MCF 10A (cell line): ENCODE measurements at regions not wholly inside any gene's neighbourhood (a gene's known extent, or its start where the extent isn't known, plus 50 kb on each side); places are given as distances from the start of the nearest gene placed in this dataset.

Experiments used
- BruUV-seq: library from RNA; stranded (reverse); fragments of 400-500 nt; replicated peaks from 2 replicates; lab custom pipeline; 2021; lab: Mats Ljungman, UMichigan
- CTCF ChIA-PET: fragments of 300-600 bp; sonication (Branson Sonifier 250); formaldehyde crosslinking; extraction: SDS; loops from one replicate; lab custom pipeline; 2021; ENCODE audit warnings: antibody characterized with exemption, inconsistent platforms; lab: Yijun Ruan, JAX
- POLR2A ChIA-PET: fragments of 300-600, 350-650 bp; sonication (Branson Sonifier 250); formaldehyde crosslinking; extraction: SDS; loops from one replicate; lab custom pipeline; 2020; ENCODE audit warnings: antibody characterized with exemption, inconsistent platforms; lab: Yijun Ruan, JAX
- DNase-seq: peaks from one replicate; pipeline ENCODE4 v3.0.0-alpha.2; 2018; ENCODE audit not compliant: unreplicated experiment
- H3K27ac Mint-ChIP-seq: one replicate; pipeline ENCODE4 v1.8.0; 2022; ENCODE audit warnings: mild to moderate bottlenecking, low read depth, mixed read lengths; ENCODE audit not compliant: unreplicated experiment
- H3K27me3 Mint-ChIP-seq: one replicate; pipeline ENCODE4 v1.8.0; 2022; ENCODE audit warnings: mixed read lengths; ENCODE audit not compliant: insufficient read depth, unreplicated experiment
- H3K36me3 Mint-ChIP-seq: one replicate; pipeline ENCODE4 v1.8.0; 2022; ENCODE audit warnings: mild to moderate bottlenecking, moderate library complexity, mixed read lengths; ENCODE audit not compliant: insufficient read depth, unreplicated experiment
- H3K4me1 Mint-ChIP-seq: one replicate; pipeline ENCODE4 v1.8.0; 2022; ENCODE audit warnings: mixed read lengths; ENCODE audit not compliant: insufficient read depth, unreplicated experiment
- H3K4me3 Mint-ChIP-seq: one replicate; pipeline ENCODE4 v1.8.0; 2022; ENCODE audit warnings: mild to moderate bottlenecking, moderate library complexity, mixed read lengths; ENCODE audit not compliant: unreplicated experiment
- H3K9me3 Mint-ChIP-seq: one replicate; pipeline ENCODE4 v1.8.0; 2022; ENCODE audit warnings: mixed read lengths; ENCODE audit not compliant: unreplicated experiment
- CTCF ChIP-seq: fragments of 200-600 bp; IDR thresholded peaks from one replicate; pipeline ENCODE4 v1.8.0; 2022; ENCODE audit warnings: antibody characterized with exemption, mild to moderate bottlenecking; ENCODE audit not compliant: unreplicated experiment
- intact Hi-C: fragments of 100-400 bp; cut with micrococcal nuclease; formaldehyde crosslinking; loops from 2 replicates; pipeline ENCODE4 v1.14.1; 2022

- CTCF ChIA-PET: no interaction called here
- H3K4me1 Mint-ChIP-seq: no peaks in the 10 kb centered on the region
Observed at GRCh38 chr17:5701381-5701780, 117.1 kb upstream of the NLRP1 start.

GRCh38 chr17:5702951-5703510 lies 118.7 kb upstream of the NLRP1 start:
- intact Hi-C loops: no loop called here
- peaks cover 52% of the 10 kb centered on the region for H3K27me3 Mint-ChIP-seq
- H3K9me3 Mint-ChIP-seq: no peaks in the 10 kb centered on the region
- no peaks in the 10 kb centered on the region for H3K36me3 Mint-ChIP-seq
- no peak overlapping the region for H3K4me3 Mint-ChIP-seq
- no peak for DNase-seq
- no peak overlapping the region for H3K27ac Mint-ChIP-seq
- CTCF ChIA-PET: interaction anchor here (0.5 to 1.0 kb wide), 2 partner anchors 439 to 710 kb away, joined by 3 to 5 read pairs; no protein-coding TSS in a partner anchor
- no peaks in the 10 kb centered on the region for H3K4me1 Mint-ChIP-seq
- POLR2A ChIA-PET: no interaction called here
- no TSS peak for BruUV-seq
- no peak for TF ChIP-seq CTCF

More at GRCh38 chr17:5701381-5701780, 117.1 kb upstream of the NLRP1 start:
- intact Hi-C loops: no loop called here
- H3K4me3 Mint-ChIP-seq: no peak overlapping the region
- POLR2A ChIA-PET: interaction anchor here (0.7 kb wide), 1 partner anchor 17 kb away, joined by 3 read pairs; no protein-coding TSS in a partner anchor
- peaks cover 65% of the 10 kb centered on the region for H3K27me3 Mint-ChIP-seq
- BruUV-seq: no TSS peak
- DNase-seq: no peak
- H3K9me3 Mint-ChIP-seq: no peaks in the 10 kb centered on the region
- no peaks in the 10 kb centered on the region for H3K36me3 Mint-ChIP-seq
- TF ChIP-seq CTCF: no peak
- no peak overlapping the region for H3K27ac Mint-ChIP-seq

DNA sequence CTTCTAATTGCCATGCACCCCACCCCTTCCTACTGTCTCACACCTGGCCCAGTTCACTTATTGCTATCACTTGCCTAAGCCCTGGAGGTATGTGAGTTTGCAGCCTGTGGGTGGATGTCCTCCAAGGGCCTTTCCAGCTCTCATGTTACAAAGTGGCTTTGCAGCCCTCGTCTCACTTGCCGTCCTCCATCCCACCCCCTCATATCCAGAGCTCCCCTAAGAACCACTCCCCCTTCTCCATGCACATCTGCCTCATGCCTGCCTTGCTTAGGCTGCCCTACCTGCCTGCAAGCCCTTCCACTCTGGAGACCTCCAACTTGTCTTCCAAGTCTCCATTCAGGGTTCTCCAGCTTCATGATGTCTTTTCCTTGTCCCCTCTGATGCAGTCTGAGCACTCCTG lies 119.4 kb upstream of the NLRP1 start:
- no peak for TF ChIP-seq CTCF
- Mint-ChIP-seq H3K27ac (no peak overlapping the region), H3K9me3 (no peaks in the 10 kb centered on the region), H3K4me3 (no peak overlapping the region), H3K27me3 (peaks cover 45% of the 10 kb centered on the region), H3K36me3 (no peaks in the 10 kb centered on the region), H3K4me1 (no peaks in the 10 kb centered on the region)
- ChIA-PET POLR2A (no interaction called here), CTCF (interaction anchor here (1.0 kb wide), 1 partner anchor 709 kb away, joined by 5 read pairs; no protein-coding TSS in a partner anchor)
- BruUV-seq: no TSS peak
- intact Hi-C loops: no loop called here
- no peak for DNase-seq

DNA sequence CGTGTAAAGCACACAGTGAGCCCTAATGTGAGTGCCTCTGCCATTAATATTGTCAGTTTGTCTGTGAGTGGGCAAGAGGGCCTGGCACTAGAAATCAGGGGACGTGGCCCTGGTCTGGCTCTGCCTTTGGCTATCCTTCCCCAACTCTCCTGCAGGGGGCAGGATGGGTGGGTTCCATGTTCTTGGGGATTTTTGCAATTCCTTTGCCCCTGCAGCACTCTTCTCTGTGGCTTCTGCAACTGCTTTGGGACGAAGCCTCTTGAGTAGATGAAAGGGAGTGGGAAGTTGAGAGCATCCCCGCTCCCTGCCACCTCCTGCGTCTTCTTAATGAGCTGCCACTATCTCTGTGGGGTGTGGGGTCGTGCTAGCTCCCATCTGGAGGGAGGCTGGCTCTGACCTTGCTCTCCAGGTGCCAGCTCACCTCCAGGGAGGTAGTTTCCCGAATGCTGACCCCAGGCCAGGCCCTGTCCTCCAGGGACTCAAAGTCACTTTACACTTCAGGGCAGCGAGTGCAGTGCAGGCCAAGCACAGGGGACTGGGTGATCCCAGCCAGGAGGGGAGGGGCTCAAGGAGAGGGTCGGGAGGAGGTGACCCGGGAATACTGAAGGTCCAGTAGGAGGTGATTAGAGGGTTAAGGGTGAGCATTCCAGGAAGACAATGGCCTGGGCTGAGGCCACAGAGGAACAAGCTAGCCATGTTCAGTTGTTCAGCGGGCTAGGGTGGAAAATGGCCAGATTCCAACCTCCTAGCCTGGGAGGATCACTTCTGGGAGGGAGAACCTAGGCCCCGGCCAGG lies 121.0 kb upstream of the NLRP1 start:
- intact Hi-C loops: loop anchor here (5.0 kb wide), 2 partner anchors 77 to 572 kb away; no protein-coding TSS in a partner anchor
- ChIA-PET CTCF (interaction anchor here (1.0 to 1.3 kb wide), 3 partner anchors 15 to 337 kb away, joined by 4 to 7 read pairs (median 5); no protein-coding TSS in a partner anchor), POLR2A (no interaction called here)
- no peak overlapping the region for H3K27ac Mint-ChIP-seq
- no peaks in the 10 kb centered on the region for H3K36me3 Mint-ChIP-seq
- H3K9me3 Mint-ChIP-seq: no peaks in the 10 kb centered on the region
- peaks cover 40% of the 10 kb centered on the region for H3K27me3 Mint-ChIP-seq
- TF ChIP-seq CTCF: peak; percentile 25
- DNase-seq: peak; percentile 17
- H3K4me3 Mint-ChIP-seq: no peak overlapping the region
- no TSS peak for BruUV-seq
- H3K4me1 Mint-ChIP-seq: no peaks in the 10 kb centered on the region
